Activated CD8-positive, alpha-beta T cell treated with anti-CD3 and anti-CD28 coated beads for 36 hours (primary cell): ENCODE measurements at regions not wholly inside any gene's neighbourhood (a gene's known extent, or its start where the extent isn't known, plus 50 kb on each side); places are given as distances from the start of the nearest gene placed in this dataset.
"Not testable (repeated sequence)": the region's sequence is repeated elsewhere in the genome, so short reads cannot be mapped to it uniquely, and the experiment has no call there.

Experiments
- ATAC-seq: fragments of 200-7000 bp; cut with Tn5 transposase; one replicate; pipeline ENCODE4 v1.10.0; 2021; ENCODE audit warnings: mild to moderate bottlenecking, moderate library complexity
- CTCF ChIA-PET: fragments of 350-600 bp; sonication (Branson Sonifier 250); formaldehyde crosslinking; loops from one replicate; lab custom pipeline; 2021; ENCODE audit warnings: antibody characterized with exemption; lab: Charles Lee
- POLR2A ChIA-PET: fragments of 350-600 bp; sonication (Branson Sonifier 250); formaldehyde crosslinking; loops from one replicate; lab custom pipeline; 2021; ENCODE audit warnings: antibody characterized with exemption; lab: Charles Lee
- DNase-seq: peaks from one replicate; pipeline ENCODE4 v3.0.0-alpha.2; 2020
- H3K27ac Mint-ChIP-seq: one replicate; pipeline ENCODE4 v1.8.0; 2021; ENCODE audit warnings: mild to moderate bottlenecking, mixed read lengths
- H3K27me3 Mint-ChIP-seq: one replicate; pipeline ENCODE4 v1.8.0; 2021; ENCODE audit warnings: mixed read lengths
- H3K36me3 Mint-ChIP-seq: one replicate; pipeline ENCODE4 v1.8.0; 2021; ENCODE audit warnings: low read depth, mixed read lengths
- H3K4me1 Mint-ChIP-seq: one replicate; pipeline ENCODE4 v1.8.0; 2021; ENCODE audit warnings: low read depth, mixed read lengths
- H3K4me3 Mint-ChIP-seq: one replicate; pipeline ENCODE4 v1.8.0; 2021; ENCODE audit warnings: mild to moderate bottlenecking, moderate library complexity, mixed read lengths
- H3K9me3 Mint-ChIP-seq: one replicate; pipeline ENCODE4 v1.8.0; 2021; ENCODE audit warnings: mixed read lengths
- CTCF ChIP-seq: fragments of 200-600 bp; IDR thresholded peaks from one replicate; pipeline ENCODE4 v1.8.0; 2022; ENCODE audit warnings: antibody characterized with exemption, mild to moderate bottlenecking
- intact Hi-C: fragments of 100-400 bp; cut with micrococcal nuclease; formaldehyde crosslinking; loops from one replicate; pipeline ENCODE4 v1.10.0; 2022

GRCh38 chr12:9319044-9319841, 111.0 kb upstream of the PZP start:
- DNase-seq = no peak
- CTCF ChIA-PET = no interaction called here
- peak; percentile 68 for ATAC-seq
- H3K27me3 Mint-ChIP-seq = no peaks in the 10 kb centered on the region
- H3K36me3 Mint-ChIP-seq = no peaks in the 10 kb centered on the region
- no peak overlapping the region for H3K4me3 Mint-ChIP-seq
- H3K27ac Mint-ChIP-seq = no peak overlapping the region
- H3K4me1 Mint-ChIP-seq = no peaks in the 10 kb centered on the region
- TF ChIP-seq CTCF = peak; percentile 15
- POLR2A ChIA-PET = no interaction called here
- intact Hi-C loops = no loop called here
- no peaks in the 10 kb centered on the region for H3K9me3 Mint-ChIP-seq

- H3K27me3 Mint-ChIP-seq, H3K4me1 Mint-ChIP-seq, H3K9me3 Mint-ChIP-seq, DNase-seq, POLR2A ChIA-PET, CTCF ChIA-PET, H3K36me3 Mint-ChIP-seq, H3K4me3 Mint-ChIP-seq, H3K27ac Mint-ChIP-seq, intact Hi-C loops, ATAC-seq: not testable (repeated sequence)
Observed at GRCh38 chr12:9313479-9313878, 105.3 kb upstream of the PZP start.

GRCh38 chr12:9312406-9313392, 104.5 kb upstream of the PZP start:
- H3K27ac Mint-ChIP-seq, CTCF ChIA-PET, H3K36me3 Mint-ChIP-seq, ATAC-seq, DNase-seq, POLR2A ChIA-PET, H3K27me3 Mint-ChIP-seq, H3K4me3 Mint-ChIP-seq, intact Hi-C loops, H3K9me3 Mint-ChIP-seq, H3K4me1 Mint-ChIP-seq: not testable (repeated sequence)

- DNase-seq, H3K9me3 Mint-ChIP-seq, CTCF ChIA-PET, H3K4me1 Mint-ChIP-seq, H3K4me3 Mint-ChIP-seq, POLR2A ChIA-PET, intact Hi-C loops, H3K27ac Mint-ChIP-seq, H3K27me3 Mint-ChIP-seq, ATAC-seq: not testable (repeated sequence)
- H3K36me3 Mint-ChIP-seq = peaks cover 12% of the 10 kb centered on the region
Observed at GRCh38 chr12:9311454-9311853, 103.3 kb upstream of the PZP start.

GRCh38 chr12:9310645-9311044, 102.5 kb upstream of the PZP start:
- H3K9me3 Mint-ChIP-seq, intact Hi-C loops, DNase-seq, H3K27ac Mint-ChIP-seq, H3K4me3 Mint-ChIP-seq, CTCF ChIA-PET, H3K4me1 Mint-ChIP-seq, H3K27me3 Mint-ChIP-seq, POLR2A ChIA-PET, ATAC-seq: not testable (repeated sequence)
- H3K36me3 Mint-ChIP-seq = peaks cover 12% of the 10 kb centered on the region

- H3K4me1 Mint-ChIP-seq, ATAC-seq, H3K4me3 Mint-ChIP-seq, H3K27ac Mint-ChIP-seq, H3K9me3 Mint-ChIP-seq, H3K27me3 Mint-ChIP-seq, POLR2A ChIA-PET, DNase-seq, intact Hi-C loops, CTCF ChIA-PET: not testable (repeated sequence)
- peaks cover 15% of the 10 kb centered on the region for H3K36me3 Mint-ChIP-seq
Observed at GRCh38 chr12:9309749-9310148, 101.6 kb upstream of the PZP start.

- POLR2A ChIA-PET, CTCF ChIA-PET, H3K4me3 Mint-ChIP-seq, H3K9me3 Mint-ChIP-seq, H3K27ac Mint-ChIP-seq, DNase-seq, H3K4me1 Mint-ChIP-seq, intact Hi-C loops, H3K27me3 Mint-ChIP-seq, ATAC-seq: not testable (repeated sequence)
- peaks cover 15% of the 10 kb centered on the region for H3K36me3 Mint-ChIP-seq
Observed at GRCh38 chr12:9308745-9309144, 100.5 kb upstream of the PZP start.

GRCh38 chr12:9308163-9308562, 100.0 kb upstream of the PZP start:
- H3K36me3 Mint-ChIP-seq = peaks cover 15% of the 10 kb centered on the region
- intact Hi-C loops, POLR2A ChIA-PET, H3K27ac Mint-ChIP-seq, H3K4me1 Mint-ChIP-seq, H3K4me3 Mint-ChIP-seq, ATAC-seq, DNase-seq, H3K27me3 Mint-ChIP-seq, H3K9me3 Mint-ChIP-seq, CTCF ChIA-PET: not testable (repeated sequence)

GRCh38 chr12:9307255-9307654, 99.1 kb upstream of the PZP start:
- H3K27me3 Mint-ChIP-seq, POLR2A ChIA-PET, H3K4me3 Mint-ChIP-seq, ATAC-seq, H3K4me1 Mint-ChIP-seq, intact Hi-C loops, CTCF ChIA-PET, H3K27ac Mint-ChIP-seq, H3K9me3 Mint-ChIP-seq, DNase-seq: not testable (repeated sequence)
- peaks cover 15% of the 10 kb centered on the region for H3K36me3 Mint-ChIP-seq

- peaks cover 15% of the 10 kb centered on the region for H3K36me3 Mint-ChIP-seq
- H3K9me3 Mint-ChIP-seq, CTCF ChIA-PET, intact Hi-C loops, POLR2A ChIA-PET, H3K4me3 Mint-ChIP-seq, H3K27me3 Mint-ChIP-seq, H3K27ac Mint-ChIP-seq, H3K4me1 Mint-ChIP-seq, ATAC-seq, DNase-seq: not testable (repeated sequence)
Observed at GRCh38 chr12:9306004-9306403, 97.8 kb upstream of the PZP start.
